ENCODE measurements at regions not wholly inside any gene's neighbourhood (a gene's known extent, or its start where the extent isn't known, plus 50 kb on each side); places are given as distances from the start of the nearest gene placed in this dataset.

- no peak for FAIRE-seq
These were observed 51.3 kb upstream of the FREM1 start for GRCh38 chr9:14961372-14962068.

- no peak for FAIRE-seq
These were observed 50.7 kb upstream of the FREM1 start for GRCh38 chr9:14960881-14961280.

Data from G401.6 (cell line).